Heart left ventricle (tissue), 16 donors: ENCODE measurements at regions not wholly inside any gene's neighbourhood (a gene's known extent, or its start where the extent isn't known, plus 50 kb on each side); places are given as distances from the start of the nearest gene placed in this dataset.
A peak's percentile ranks its signal among the peaks of the same experiment; 100 is the strongest.

Experiments used
- ATAC-seq, 4 donors: fragments of 200-7000 bp; cut with Tn5 transposase; one replicate each; pipeline ENCODE4 v1.9.1; 2020 to 2022; ENCODE audit warnings: moderate library complexity in 4 of 4, mild to moderate bottlenecking in 3 of 4, moderate number of reproducible peaks in 1 of 4
- DNase-seq, 5 donors: peaks; one replicate each; pipeline ENCODE4 v3.0.0-alpha.2; 2020
- H3K27ac ChIP-seq, 12 donors: fragments of 200-600 bp; sonication (generic) in 4 of 12; one replicate each; pipeline versions ENCODE4 v1.5.0 to v1.8.0; 2016 to 2022; ENCODE audit warnings: mild to moderate bottlenecking in 2 of 12
- H3K27me3 ChIP-seq, 9 donors: fragments of 200-600 bp; sonication (generic) in 2 of 9; one replicate each; pipeline versions ENCODE4 v1.5.1 to v1.8.0; 2016 to 2022; ENCODE audit warnings: mild to moderate bottlenecking in 3 of 9
- H3K36me3 ChIP-seq, 9 donors: fragments of 200-600 bp; sonication (generic) in 2 of 9; one replicate each; pipeline versions ENCODE4 v1.5.0 to v1.8.0; 2018 to 2022; ENCODE audit warnings: mild to moderate bottlenecking in 2 of 9
- H3K4me1 ChIP-seq, 12 donors: fragments of 200-600 bp; sonication (generic) in 4 of 12; one replicate each; pipeline versions ENCODE4 v1.5.0 to v1.8.0; 2016 to 2022; ENCODE audit warnings: mild to moderate bottlenecking in 3 of 12
- H3K4me3 ChIP-seq, 12 donors: fragments of 200-600 bp; sonication (generic) in 4 of 12; one replicate each; pipeline versions ENCODE4 v1.5.0 to v1.8.0; 2017 to 2022; ENCODE audit warnings: mild to moderate bottlenecking in 9 of 12, moderate library complexity in 4 of 12
- H3K9me3 ChIP-seq, 12 donors: fragments of 200-600 bp; sonication (generic) in 4 of 12; one replicate each; pipeline versions ENCODE4 v1.5.0 to v1.8.0; 2016 to 2022; ENCODE audit warnings: mild to moderate bottlenecking in 1 of 12
- CTCF ChIP-seq, 12 donors: fragments of 200-600 bp; sonication (generic) in 4 of 12; IDR thresholded peaks; one replicate each; pipeline versions ENCODE4 v1.5.0 to v1.8.0; 2018 to 2022; ENCODE audit warnings: antibody characterized with exemption in 12 of 12, mild to moderate bottlenecking in 5 of 12
- POLR2A ChIP-seq, 2 donors: fragments of 450-650 bp; IDR thresholded peaks; one replicate each; pipeline ENCODE4 v1.6.1; 2017; ENCODE audit warnings: antibody characterized with exemption in 2 of 2, mild to moderate bottlenecking in 2 of 2, moderate library complexity in 2 of 2
- WGBS, 4 donors: extraction: QIAGEN DNeasy Blood & Tissue Kit in 2 of 4; methylation state at CpG; one replicate each; pipeline versions ENCODE4 v1.1.5 to v1.1.7; 2013 to 2018; 5-methylcytosine and 5-hydroxymethylcytosine counted together
- intact Hi-C, 10 donors: fragments of 100-400 bp; cut with DNase I; formaldehyde crosslinking; loops; one replicate each; pipeline versions ENCODE4 v1.11.1 to v1.14.2; 2022
- donor health status: ischemic (EF 13 %, LVEDD 7.1; RV severe dilation, severe dysfunction).
- donor health status: healthy with polysubstance abuse.
- donor health status: DM: no; HTN: yes; CAD: no.
- donor health status: DM: no; HTN: no; CAD: no.
- donor health status: ischemic (EF 25% LVEDD 6.9; RV normal size, moderate dysfunction).
- donor health status: ischemic (EF 25% LVEDD 5.7; RV mildly dilated, moderate dysfunction).
- donor health status: healthy.
- donor health status: DM: yes; HTN: yes; CAD: no.
- donor health status: ischemic (EF 35%, LVEDD 5.7; RV mildly dilated, moderate dysfunction).
- donor health status: nonischemic (EF 11% LVEDD 7.7; RV severe dilation, severe dysfunction).
- donor health status: DM: yes; HTN: yes; CAD: no.
- donor health status: PGD.
- donor health status: ischemic (EF 29% LVEDD 5.4; RV normal size, mild dysfunction).
- donor health status: nonischemic (EF 23%, LVEDD 6.1; RV moderate dilation, normal function).

GRCh38 chr3:168872826-168873225 is 777.1 kb upstream of the GOLIM4 start:
- no peak for DNase-seq
- ATAC-seq, result no peak
- TF ChIP-seq CTCF (IDR thresholded peaks at IDR 0.05), result no peak
- no peak for TF ChIP-seq POLR2A (IDR thresholded peaks at IDR 0.05)
- Histone ChIP-seq H3K4me3 (no peak overlapping the region), H3K27me3 (no peaks in the 10 kb centered on the region), H3K36me3 (no peaks in the 10 kb centered on the region), H3K9me3 (no peaks in the 10 kb centered on the region), H3K27ac (no peak overlapping the region), H3K4me1 (peaks cover 0 to 21% (median 1%) of the 10 kb centered on the region in 12 donors)
- 70 to 88% (median 77%) methylated on average over 3 of the region's 3 CpGs for WGBS, 4 donors
- intact Hi-C loops, result loop anchor here in 2 of 10 donors (10.0 kb wide), 2 partner anchors 172 to 792 kb away; partner anchors contain the start of gene MECOM (in 1 of the 2)

- Histone ChIP-seq H3K4me3 (no peak overlapping the region), H3K9me3 (no peaks in the 10 kb centered on the region), H3K27ac (peak overlapping the region in 1 of 12 donors; percentile 2), H3K36me3 (no peaks in the 10 kb centered on the region), H3K27me3 (no peaks in the 10 kb centered on the region), H3K4me1 (peaks cover 0 to 9% (median 0%) of the 10 kb centered on the region in 12 donors)
- ATAC-seq (no peak), DNase-seq (no peak)
- 83 to 93% (median 86%) methylated on average over 2 of the region's 2 CpGs for whole genome bisulfite sequencing, 4 donors
- TF ChIP-seq POLR2A (IDR thresholded peaks at IDR 0.05) (no peak), CTCF (IDR thresholded peaks at IDR 0.05) (no peak)
- intact Hi-C loops, result loop anchor here in 2 of 10 donors (10.0 kb wide), 2 partner anchors 174 to 794 kb away; partner anchors contain the start of gene MECOM (in 1 of the 2)
Observed at GRCh38 chr3:168870892-168871291, 775.2 kb upstream of the GOLIM4 start.

GRCh38 chr3:168865022-168865551 is 769.4 kb upstream of the GOLIM4 start:
- Histone ChIP-seq H3K4me3 (peak overlapping the region in 4 of 12 donors; percentile 5 to 35 (median 17)), H3K27me3 (no peaks in the 10 kb centered on the region), H3K4me1 (no peaks in the 10 kb centered on the region), H3K36me3 (no peaks in the 10 kb centered on the region), H3K27ac (no peak overlapping the region), H3K9me3 (no peaks in the 10 kb centered on the region)
- ATAC-seq (no peak), DNase-seq (no peak)
- TF ChIP-seq CTCF (IDR thresholded peaks at IDR 0.05) (peak; percentile 61 to 90 (median 77)), POLR2A (IDR thresholded peaks at IDR 0.05) (no peak)
- 0 to 3% (median 1%) methylated on average over 1 of the region's 1 CpG for WGBS, 4 donors
- intact Hi-C loops, result loop anchor here in 8 of 10 donors (5.0 to 10.0 kb wide), 5 partner anchors 170 to 880 kb away; partner anchors contain the start of gene MECOM (in 2 of the 8)

GRCh38 chr3:168864107-168865021 is 768.6 kb upstream of the GOLIM4 start:
- intact Hi-C loops, result loop anchor here in 8 of 10 donors (5.0 to 10.0 kb wide), 5 partner anchors 170 to 880 kb away; partner anchors contain the start of gene MECOM (in 2 of the 8)
- H3K27ac ChIP-seq, result no peak overlapping the region
- no peaks in the 10 kb centered on the region for H3K36me3 ChIP-seq
- H3K27me3 ChIP-seq, result no peaks in the 10 kb centered on the region
- no peaks in the 10 kb centered on the region for H3K9me3 ChIP-seq
- TF ChIP-seq CTCF (IDR thresholded peaks at IDR 0.05) (no peak), POLR2A (IDR thresholded peaks at IDR 0.05) (no peak)
- WGBS, 4 donors, result 42 to 62% (median 54%) methylated on average over 14 of the region's 14 CpGs
- H3K4me1 ChIP-seq, result no peaks in the 10 kb centered on the region
- H3K4me3 ChIP-seq, result peak overlapping the region in 4 of 12 donors; percentile 5 to 35 (median 17)
- DNase-seq, result no peak
- ATAC-seq, result no peak
